ENCODE measurements at regions not wholly inside any gene's neighbourhood (a gene's known extent, or its start where the extent isn't known, plus 50 kb on each side); places are given as distances from the start of the nearest gene placed in this dataset.

- DNase-seq: no peak
Measured at GRCh38 chr20:12764851-12765250, 243.9 kb upstream of the SPTLC3 start.

GRCh38 chr20:12773936-12774335, 234.8 kb upstream of the SPTLC3 start:
- DNase-seq: no peak

DNA sequence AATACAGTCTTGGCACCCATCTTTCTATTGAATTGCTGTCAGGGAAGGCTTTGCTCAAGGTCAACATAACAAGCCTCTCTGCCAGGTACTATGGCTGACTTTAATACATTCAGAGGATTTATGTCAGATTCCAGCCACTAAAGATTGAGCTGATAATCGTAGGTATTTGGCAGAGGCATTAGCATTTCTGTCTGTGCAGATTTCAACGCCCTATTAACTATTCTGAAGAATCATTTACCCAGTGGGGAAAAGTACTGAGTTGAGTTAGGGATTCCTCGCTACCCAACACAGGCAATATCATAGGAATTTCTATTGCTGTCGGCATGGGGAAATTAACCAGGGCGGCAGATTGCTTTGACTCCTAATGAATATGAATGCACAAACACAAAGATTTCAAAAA, 233.7 kb upstream of the SPTLC3 start:
- no peak for DNase-seq

DNA sequence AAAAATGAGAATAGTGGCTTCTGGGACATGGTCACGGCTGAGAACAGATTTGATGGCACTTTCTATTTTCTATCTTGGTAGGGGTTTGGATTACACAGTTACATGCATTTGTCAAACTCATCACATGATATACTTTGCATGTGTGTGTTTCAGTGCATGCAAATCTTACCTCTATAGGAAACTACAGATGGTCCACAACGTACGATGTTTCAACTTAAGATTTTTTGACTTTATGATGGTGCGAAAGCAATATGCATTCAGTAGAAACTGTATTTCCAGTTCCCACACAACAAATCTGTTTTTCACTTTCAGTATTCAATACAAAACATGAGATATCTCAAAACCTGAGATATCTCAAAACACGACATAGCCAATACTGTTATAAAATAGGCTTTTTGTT, 231.8 kb upstream of the SPTLC3 start:
- no peak for DNase-seq

DNA sequence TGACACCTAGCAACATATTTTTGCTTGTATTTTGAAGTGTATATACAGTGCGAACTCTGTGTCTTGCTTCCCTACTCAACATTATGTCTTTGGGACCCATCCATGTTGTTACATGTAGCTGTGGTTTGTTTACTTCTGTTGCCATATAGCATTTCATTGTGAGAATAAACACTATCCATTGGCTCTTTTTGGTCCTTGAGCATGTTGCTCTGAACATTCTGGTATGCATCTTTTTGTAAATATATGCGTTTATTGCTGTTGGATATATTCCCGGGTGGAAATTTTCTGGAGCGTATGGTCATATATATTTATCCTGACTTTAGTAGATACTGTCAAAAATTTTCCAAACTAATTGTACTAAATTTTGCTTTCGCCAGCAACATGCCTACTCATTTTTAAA, 222.5 kb upstream of the SPTLC3 start:
- DNase-seq: no peak

- DNase-seq: no peak
Measured at GRCh38 chr20:12788632-12789299, 220.0 kb upstream of the SPTLC3 start.

DNA sequence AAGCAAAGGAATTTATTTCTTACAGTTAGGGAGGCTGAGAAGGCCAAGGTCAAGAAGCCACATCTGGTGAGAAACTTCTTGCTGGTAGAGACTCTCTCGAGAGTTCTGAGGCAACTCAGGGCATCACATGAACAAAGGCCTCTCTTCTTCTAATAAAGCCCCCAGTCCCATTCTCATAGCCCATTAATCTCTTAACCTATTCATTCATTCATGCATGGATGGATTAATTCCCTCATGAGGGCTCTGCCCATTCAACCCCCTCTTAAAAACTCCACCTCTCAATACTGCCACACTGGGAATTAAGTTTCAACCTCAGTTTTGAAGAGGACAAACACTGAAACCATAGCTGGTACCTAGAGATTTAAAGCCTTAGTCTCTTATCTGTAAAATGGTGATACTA, 217.9 kb upstream of the SPTLC3 start:
- DNase-seq: peak; percentile 44

- DNase-seq: no peak
Measured at GRCh38 chr20:12798286-12798685, 210.5 kb upstream of the SPTLC3 start.

DNA sequence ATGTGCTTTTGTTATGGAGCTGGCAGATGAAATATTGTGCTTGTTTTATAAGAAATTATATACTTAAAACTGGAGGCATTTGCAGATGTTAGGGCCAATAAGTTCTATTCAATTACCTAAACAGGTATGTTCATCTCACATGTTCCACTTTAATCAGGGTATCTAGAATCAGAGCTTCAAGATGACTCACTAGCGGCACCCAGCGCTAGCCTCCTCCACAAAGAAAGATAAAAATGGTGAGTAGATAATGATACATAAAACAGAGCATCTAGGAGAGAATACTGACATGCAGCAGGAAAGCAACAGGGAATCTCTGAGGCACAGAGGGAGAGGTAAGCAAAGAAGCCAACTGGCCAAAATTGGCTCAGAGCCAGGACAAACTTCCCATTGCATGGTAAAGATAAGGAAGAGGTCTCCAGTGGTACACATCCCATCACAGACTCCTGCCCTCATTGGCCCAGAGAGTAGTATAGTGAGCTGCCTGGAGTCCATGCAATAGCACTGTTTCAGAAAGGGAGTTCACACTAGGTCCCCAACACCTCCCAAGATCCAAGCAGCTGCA, 200.7 kb upstream of the SPTLC3 start:
- no peak for DNase-seq

DNA sequence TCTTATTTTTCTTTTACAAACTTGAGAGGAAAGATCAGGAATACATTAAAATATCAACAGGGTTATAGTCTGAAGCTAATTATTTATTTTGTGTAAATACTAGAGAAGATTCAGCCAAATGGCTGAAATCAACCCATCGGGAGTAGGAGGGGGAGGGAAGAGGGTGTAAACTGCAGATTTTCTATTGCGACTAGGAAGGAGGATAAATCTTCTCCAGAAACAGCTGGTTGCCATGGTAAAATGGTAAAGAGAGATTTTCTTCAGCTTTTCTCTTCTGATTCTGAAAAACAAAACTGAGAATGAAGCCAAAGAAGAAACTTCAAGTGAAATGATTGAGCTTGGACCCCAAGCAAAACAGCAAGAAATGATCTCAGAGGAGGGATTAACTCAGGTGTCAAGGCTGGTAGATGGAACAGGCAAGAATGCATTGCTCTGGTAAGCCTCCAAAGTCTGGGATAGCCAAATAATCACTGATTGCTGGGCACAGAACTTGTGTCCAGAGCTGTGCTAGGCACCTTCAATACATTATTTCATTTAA, 193.5 kb upstream of the SPTLC3 start:
- no peak for DNase-seq

- no peak for DNase-seq
Measured at GRCh38 chr20:12815778-12816408, 192.9 kb upstream of the SPTLC3 start.

GRCh38 chr20:12821249-12821648, 187.5 kb upstream of the SPTLC3 start:
- DNase-seq: no peak

DNA sequence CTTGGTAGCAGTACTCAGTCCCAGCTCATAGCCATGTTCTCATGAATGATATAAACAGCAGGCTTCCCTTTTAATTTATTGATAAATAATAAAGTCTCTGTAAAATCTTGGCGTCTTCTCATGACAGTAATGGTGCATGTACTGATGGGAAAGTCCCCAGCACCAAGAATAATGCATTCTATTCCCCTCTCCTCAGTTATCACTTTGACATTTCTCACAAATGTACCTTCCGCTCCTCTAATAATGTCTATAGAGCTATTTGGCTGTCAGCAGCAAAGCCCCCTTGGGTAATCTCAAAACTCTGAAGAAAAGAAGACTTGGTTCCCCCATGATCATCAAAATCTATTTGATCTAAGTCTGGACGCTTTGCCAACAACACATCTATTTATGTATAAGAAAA, 185.0 kb upstream of the SPTLC3 start:
- DNase-seq: no peak

DNA sequence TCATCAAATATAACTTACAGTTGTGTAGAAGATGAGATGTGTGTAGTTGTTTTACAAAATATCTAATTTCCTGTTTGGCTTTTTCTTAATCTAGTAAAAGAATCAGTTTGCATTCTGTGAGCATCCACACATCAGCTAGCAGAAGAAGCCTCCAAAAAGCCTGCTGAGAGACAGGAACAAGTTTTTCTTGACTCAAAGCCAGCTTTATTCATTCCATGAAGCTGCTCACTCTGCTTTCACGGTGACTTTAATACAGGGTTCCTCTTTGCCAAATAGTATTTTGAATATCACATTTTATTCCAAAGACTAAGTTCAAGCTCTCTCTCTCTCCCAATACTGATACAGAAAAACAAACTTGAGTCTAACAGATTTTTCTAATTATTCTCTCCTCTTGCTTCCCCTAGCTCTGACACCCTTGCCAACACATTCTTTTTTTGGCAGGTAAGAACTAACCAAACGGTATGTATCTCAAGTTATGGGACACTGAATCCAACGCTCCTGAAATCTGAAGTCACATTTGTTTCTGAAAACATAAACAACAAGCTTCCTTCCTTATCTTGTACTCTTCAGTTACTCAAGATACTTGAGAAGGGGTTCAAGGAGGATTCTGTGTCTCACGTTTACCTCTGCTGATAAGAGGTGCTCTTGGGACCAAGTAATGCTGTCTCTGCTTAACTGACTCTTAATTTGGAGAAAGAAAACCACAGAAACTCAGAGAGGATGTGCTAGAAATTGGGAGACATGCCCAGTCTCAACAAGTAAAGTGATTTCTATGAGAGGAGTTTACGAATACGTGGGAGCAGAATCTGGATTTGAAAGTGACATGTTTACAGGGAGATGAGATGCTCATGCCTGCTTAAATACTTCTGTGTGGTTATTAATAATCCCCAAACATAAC, 184.2 kb upstream of the SPTLC3 start:
- DNase-seq: no peak

DNA sequence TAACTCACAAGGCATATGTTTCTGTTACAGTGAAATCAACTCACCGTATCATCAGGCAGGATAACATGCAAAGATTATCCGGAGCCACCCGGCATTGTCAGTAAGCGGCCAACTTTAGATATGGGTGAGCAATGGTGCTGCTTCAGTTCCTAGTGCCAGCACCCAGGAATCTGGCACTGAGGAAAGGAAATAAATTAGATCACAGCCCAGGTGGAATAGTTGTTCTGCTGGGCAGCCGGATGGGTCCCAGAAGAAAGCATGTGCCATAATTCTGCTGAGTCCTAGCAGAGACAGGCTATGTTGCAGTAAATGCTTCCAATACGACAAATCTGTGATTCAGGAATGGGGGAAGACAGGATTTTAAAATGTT, 183.6 kb upstream of the SPTLC3 start:
- DNase-seq: no peak

DNA sequence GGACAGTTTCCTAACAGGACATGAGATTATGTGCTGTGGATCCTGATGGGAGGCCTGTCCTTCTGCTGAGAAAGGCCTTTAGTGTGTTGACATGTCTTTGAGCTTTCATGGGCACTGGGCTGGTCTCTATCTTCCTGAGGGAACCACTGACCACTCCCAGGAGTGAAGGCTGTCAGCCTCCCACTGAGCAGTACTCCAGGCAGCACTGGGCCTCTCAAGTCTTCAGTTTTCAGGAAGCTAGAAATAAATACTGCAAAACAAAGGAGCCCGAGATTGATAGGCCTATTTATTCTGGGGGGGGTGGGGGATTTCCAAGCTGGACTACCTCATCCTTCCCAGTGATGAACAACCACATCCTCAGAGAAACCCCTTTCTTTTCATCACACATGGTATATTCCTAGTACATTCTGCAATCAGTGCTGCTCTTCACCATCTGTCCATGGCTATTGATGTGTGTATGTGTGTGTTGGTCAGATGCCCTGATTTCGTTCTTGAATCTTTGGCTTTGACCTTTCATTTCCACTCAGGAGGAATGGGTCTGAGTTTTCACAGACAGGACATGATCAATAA, 180.9 kb upstream of the SPTLC3 start:
- peak; percentile 91 for DNase-seq

GRCh38 chr20:12829170-12829569, 179.6 kb upstream of the SPTLC3 start:
- DNase-seq: no peak

GRCh38 chr20:12833861-12834260, 174.9 kb upstream of the SPTLC3 start:
- no peak for DNase-seq

DNA sequence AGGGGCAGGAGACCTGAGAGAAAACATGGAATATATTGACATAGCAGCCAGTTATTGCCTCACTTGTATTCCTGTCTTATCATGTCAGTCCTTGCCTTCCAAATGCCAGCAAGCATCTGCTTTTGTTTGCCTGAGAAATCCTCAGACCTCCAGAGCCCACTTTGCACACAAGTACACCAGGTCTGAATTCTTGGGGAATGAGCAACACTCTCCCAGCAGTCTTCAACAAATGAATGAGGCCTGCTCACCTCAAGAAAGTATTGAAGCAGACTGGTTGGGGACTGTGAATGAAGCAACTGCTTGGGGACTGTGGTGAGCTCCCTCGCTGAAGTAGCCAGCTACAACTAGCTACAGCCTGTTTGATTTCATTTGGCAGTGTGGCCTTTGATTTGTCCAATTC, 172.8 kb upstream of the SPTLC3 start:
- no peak for DNase-seq

GRCh38 chr20:12837646-12838045, 171.1 kb upstream of the SPTLC3 start:
- DNase-seq: no peak

DNA sequence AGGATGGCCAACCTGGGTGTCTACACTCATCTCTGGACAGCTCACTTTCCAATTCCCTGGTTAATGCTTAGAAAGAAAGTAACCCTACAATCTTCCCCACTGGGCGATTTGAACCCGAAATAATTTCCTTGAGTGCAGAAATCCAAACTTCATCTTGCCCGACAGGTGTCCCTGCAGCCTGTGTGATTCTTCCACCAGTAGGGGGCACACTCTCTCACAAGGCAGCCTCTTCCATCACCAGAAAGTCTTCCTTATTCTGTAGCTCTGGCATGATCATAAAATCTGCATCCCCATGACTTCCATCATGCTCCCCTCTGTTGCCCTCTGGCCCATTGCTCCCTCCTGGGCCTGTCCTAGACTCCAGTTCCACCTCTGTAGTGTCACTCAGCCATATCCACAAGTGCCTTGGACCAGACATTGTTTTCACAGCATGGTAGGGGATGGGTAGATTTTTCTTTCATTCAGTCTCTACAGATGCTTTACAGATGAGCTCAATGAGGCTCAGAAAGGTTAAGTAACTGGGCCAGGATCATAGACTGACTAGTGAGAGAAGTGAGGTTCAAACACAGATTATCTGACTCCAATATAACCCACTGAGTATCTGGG, 170.4 kb upstream of the SPTLC3 start:
- no peak for DNase-seq

DNA sequence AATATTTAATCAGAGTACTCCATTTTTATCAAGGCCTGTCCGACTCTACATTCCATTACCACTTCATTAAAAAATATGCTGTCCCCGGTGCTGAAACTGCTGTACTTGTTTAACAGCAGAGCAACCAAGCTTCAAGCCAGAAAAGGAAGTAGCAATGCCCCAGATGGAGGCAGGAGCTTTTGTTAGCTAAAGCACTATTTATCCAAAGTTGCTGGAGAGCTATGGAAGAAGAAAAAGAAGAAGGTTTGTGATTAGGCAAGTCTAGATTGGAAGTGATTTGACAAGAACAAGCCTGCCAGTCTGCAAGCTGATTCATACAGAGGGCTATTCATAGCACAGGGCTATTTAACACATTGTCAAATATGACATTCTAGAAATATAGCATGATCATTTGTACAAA, 160.9 kb upstream of the SPTLC3 start:
- no peak for DNase-seq

All from NCI-H524 treated with DMSO at 0.1 percent for 48 hours (cell line).